Chondrocyte (in vitro differentiated cells): ENCODE measurements at regions not wholly inside any gene's neighbourhood (a gene's known extent, or its start where the extent isn't known, plus 50 kb on each side); places are given as distances from the start of the nearest gene placed in this dataset.
A peak's percentile ranks its signal among the peaks of the same experiment; 100 is the strongest.

ENCODE experiments used
- DNase-seq: peaks from one replicate; pipeline ENCODE4 v3.0.0; 2021; ENCODE audit warnings: mixed read lengths, low spot score
- H3K27ac Mint-ChIP-seq: one replicate; pipeline ENCODE4 v1.8.0; 2021; ENCODE audit warnings: mild to moderate bottlenecking, moderate library complexity, mixed read lengths; ENCODE audit not compliant: unreplicated experiment
- H3K27me3 Mint-ChIP-seq: 2 replicates; pipeline ENCODE4 v1.8.0; 2021; ENCODE audit warnings: low read depth, mixed read lengths
- H3K36me3 Mint-ChIP-seq: 2 replicates; pipeline ENCODE4 v1.8.0; 2021; ENCODE audit warnings: low read depth, mixed read lengths
- H3K4me1 Mint-ChIP-seq: 2 replicates; pipeline ENCODE4 v1.8.0; 2021; ENCODE audit warnings: low read depth, mild to moderate bottlenecking, mixed read lengths
- H3K4me3 Mint-ChIP-seq: one replicate; pipeline ENCODE4 v1.8.0; 2021; ENCODE audit warnings: mild to moderate bottlenecking, moderate library complexity, mixed read lengths; ENCODE audit not compliant: unreplicated experiment
- H3K9me3 Mint-ChIP-seq: 2 replicates; pipeline ENCODE4 v1.8.0; 2021; ENCODE audit warnings: low read depth, mixed read lengths
- TF ChIP-seq, protein P1 (sequence below): fragments of 200-600 bp; sonication (generic); IDR thresholded peaks from 2 replicates; pipeline ENCODE4 v1.5.0; 2021; ENCODE audit warnings: antibody characterized with exemption, mild to moderate bottlenecking, moderate library complexity

DNA sequence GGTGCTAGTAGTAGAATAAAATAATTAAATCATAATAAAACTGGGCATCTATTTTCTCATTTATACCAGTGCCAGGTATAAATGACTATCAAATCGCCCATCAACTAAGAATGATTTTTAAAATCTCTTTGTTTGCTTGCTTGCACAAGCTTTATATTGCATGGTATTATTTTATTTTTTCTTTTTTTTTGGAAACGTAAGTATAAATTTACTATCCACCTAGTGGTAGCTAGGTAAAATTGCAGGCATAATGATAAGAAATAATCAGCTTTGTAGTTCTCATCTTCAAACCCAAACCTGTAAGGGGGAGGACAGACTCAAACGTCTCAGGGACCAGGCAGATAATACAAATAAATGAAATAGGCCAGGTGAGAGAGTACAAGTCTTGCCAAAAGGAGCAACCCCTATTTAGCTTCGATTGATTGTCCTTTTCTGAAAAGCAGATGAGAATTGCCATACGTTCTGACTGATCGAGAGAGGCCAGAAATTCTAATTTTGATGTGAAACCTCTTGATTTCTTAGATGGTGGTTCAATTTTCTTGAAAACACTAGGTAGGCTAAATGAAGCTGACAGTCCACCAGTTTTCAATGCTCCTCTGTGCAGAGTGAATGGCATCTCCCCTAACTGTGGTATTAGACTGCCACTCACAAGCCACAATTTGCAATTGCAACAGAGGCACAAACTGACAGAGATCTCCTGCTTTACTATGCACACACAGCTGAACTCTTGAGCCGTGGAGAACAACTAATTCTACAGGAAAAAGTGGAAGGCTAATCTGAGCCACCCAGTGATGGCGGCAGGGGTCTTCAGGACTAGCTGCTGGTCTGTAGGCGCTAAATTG, 189.3 kb downstream of the DACT1 start:
- Mint-ChIP-seq H3K4me3 (no peak overlapping the region), H3K27ac (no peak overlapping the region), H3K27me3 (no peaks in the 10 kb centered on the region), H3K9me3 (peaks cover 9% of the 10 kb centered on the region), H3K36me3 (peaks cover 1% of the 10 kb centered on the region), H3K4me1 (peaks cover 29% of the 10 kb centered on the region)
- DNase-seq = no peak
- TF ChIP-seq, protein P1, sequence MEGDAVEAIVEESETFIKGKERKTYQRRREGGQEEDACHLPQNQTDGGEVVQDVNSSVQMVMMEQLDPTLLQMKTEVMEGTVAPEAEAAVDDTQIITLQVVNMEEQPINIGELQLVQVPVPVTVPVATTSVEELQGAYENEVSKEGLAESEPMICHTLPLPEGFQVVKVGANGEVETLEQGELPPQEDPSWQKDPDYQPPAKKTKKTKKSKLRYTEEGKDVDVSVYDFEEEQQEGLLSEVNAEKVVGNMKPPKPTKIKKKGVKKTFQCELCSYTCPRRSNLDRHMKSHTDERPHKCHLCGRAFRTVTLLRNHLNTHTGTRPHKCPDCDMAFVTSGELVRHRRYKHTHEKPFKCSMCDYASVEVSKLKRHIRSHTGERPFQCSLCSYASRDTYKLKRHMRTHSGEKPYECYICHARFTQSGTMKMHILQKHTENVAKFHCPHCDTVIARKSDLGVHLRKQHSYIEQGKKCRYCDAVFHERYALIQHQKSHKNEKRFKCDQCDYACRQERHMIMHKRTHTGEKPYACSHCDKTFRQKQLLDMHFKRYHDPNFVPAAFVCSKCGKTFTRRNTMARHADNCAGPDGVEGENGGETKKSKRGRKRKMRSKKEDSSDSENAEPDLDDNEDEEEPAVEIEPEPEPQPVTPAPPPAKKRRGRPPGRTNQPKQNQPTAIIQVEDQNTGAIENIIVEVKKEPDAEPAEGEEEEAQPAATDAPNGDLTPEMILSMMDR = peak; percentile 74

DNA sequence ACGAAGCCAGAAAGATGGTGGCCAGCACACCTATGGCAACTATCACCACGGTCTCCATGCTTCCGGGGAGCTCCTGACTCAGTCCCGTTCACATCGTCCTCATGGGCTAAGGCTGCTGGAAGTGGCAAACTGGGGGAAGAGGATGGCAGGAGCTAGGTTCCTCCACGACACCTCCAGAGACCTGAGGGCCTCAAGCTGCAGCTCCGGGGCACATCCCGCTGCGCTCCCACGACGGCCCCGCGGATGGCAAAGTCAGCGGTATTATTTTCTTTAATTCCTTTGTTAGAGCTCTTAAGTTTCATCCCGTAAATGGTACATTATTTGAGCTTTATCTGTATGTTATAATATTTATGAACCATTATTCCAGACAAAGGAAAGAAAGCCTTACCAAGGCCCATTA, 190.5 kb downstream of the DACT1 start:
- no peak overlapping the region for H3K27ac Mint-ChIP-seq
- H3K36me3 Mint-ChIP-seq = peaks cover 1% of the 10 kb centered on the region
- no peak overlapping the region for H3K4me3 Mint-ChIP-seq
- H3K9me3 Mint-ChIP-seq = peaks cover 9% of the 10 kb centered on the region
- TF ChIP-seq, protein P1 = no peak
- no peaks in the 10 kb centered on the region for H3K27me3 Mint-ChIP-seq
- DNase-seq = no peak
- H3K4me1 Mint-ChIP-seq = peaks cover 36% of the 10 kb centered on the region

DNA sequence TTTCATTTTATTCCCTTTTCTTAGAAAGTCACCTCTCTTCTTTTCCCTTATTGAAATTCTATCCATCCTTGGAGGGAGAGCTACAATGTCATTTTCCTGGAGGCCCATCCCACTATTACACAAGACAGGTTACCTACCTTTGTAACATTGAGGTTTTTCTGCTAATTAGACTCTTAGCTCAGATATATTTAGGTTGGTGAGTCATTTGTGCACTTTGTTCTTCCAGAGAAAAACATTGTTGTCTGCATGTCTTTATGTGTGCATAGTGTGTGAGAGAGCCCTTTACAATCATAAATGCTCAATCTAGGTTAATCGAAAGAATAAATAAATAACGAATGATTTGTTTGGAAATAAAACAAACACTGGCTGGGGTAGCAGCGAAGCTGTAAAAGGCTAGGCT, 191.8 kb downstream of the DACT1 start:
- no peak for DNase-seq
- no peak overlapping the region for H3K27ac Mint-ChIP-seq
- peaks cover 31% of the 10 kb centered on the region for H3K4me1 Mint-ChIP-seq
- peaks cover 9% of the 10 kb centered on the region for H3K9me3 Mint-ChIP-seq
- TF ChIP-seq, protein P1 = no peak
- H3K27me3 Mint-ChIP-seq = no peaks in the 10 kb centered on the region
- peaks cover 1% of the 10 kb centered on the region for H3K36me3 Mint-ChIP-seq
- H3K4me3 Mint-ChIP-seq = no peak overlapping the region

DNA sequence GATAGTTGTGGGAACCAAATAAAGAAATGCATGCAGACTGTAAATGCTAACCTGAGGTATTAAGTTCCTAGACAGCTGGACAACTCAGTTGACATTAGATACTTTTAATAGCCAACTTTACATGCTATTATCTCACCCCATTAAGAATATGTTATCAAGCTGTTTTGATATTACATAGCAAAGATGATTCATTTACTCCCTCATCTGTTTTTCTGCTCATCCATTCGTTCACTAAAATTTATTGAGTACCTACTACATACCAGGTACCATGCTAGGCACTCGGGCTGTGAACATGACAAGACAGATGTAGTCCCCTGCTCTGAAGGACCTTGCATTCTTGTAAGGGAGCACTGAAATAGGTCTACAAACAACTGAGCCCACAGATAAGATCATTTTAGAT, 192.4 kb downstream of the DACT1 start:
- H3K4me1 Mint-ChIP-seq = peaks cover 31% of the 10 kb centered on the region
- TF ChIP-seq, protein P1 = no peak
- peaks cover 9% of the 10 kb centered on the region for H3K9me3 Mint-ChIP-seq
- H3K27me3 Mint-ChIP-seq = no peaks in the 10 kb centered on the region
- DNase-seq = no peak
- H3K4me3 Mint-ChIP-seq = no peak overlapping the region
- no peak overlapping the region for H3K27ac Mint-ChIP-seq
- peaks cover 1% of the 10 kb centered on the region for H3K36me3 Mint-ChIP-seq

DNA sequence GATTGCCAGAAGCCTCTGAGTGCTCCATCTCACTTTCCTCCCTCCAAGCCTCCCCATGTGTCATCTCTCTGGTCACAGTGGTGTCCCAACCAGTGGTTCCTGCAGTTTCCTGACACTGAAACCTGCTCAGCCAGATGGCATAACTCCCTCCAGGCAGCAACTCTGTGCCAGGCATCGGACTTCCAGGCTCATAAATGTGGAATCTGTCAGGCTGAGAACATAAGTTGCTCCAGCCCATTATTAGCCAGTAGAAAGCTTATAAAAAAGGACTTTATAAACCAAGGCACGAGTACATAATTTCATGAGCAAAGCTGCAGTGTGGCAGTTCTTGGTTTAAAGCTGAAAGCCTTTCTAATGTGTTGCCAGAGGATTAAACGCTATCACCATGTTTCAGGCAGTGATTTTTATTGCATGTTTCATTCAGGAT, 194.3 kb downstream of the DACT1 start:
- Mint-ChIP-seq H3K27ac (peak overlapping the region; percentile 82), H3K27me3 (no peaks in the 10 kb centered on the region), H3K36me3 (peaks cover 1% of the 10 kb centered on the region), H3K4me1 (peaks cover 29% of the 10 kb centered on the region), H3K9me3 (peaks cover 3% of the 10 kb centered on the region), H3K4me3 (no peak overlapping the region)
- TF ChIP-seq, protein P1 = no peak
- no peak for DNase-seq
